Head of caudate nucleus (tissue), 42 donors: ENCODE measurements at regions not wholly inside any gene's neighbourhood (a gene's known extent, or its start where the extent isn't known, plus 50 kb on each side); places are given as distances from the start of the nearest gene placed in this dataset.
A peak's percentile ranks its signal among the peaks of the same experiment; 100 is the strongest.
"Not testable (repeated sequence)": the region's sequence is repeated elsewhere in the genome, so short reads cannot be mapped to it uniquely, and the experiment has no call there.

Source experiments
- DNase-seq, 42 donors: peaks; one replicate each; pipeline versions ENCODE4 v3.0.0 to v3.0.0-alpha.2; 2020 to 2021; ENCODE audit warnings: mixed read lengths in 7 of 42
- intact Hi-C: fragments of 100-400 bp; cut with DNase I; formaldehyde crosslinking; loops from one replicate; pipeline ENCODE4 v1.15.0; 2022

DNA sequence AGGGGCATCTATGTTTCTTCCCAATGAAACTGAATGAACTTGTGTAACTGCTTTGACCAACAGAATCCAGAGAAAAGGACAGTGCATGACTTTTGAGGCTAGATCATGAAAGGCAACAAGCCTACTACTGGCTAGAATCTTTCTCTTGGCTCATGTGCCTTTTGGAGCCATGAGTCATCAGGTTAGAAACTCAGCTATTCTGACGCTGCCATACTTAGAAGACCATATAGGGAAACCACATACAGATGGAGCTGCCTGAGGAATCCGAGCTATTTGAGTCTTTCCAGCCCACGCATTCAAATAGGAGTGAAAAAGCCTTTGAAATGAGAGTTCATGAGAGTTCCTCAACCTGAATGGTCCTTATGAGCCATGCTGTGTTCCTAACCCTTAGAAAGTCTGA, 738.5 kb upstream of the CHRM3 start:
- intact Hi-C loops = no loop called here
- no peak for DNase-seq

DNA sequence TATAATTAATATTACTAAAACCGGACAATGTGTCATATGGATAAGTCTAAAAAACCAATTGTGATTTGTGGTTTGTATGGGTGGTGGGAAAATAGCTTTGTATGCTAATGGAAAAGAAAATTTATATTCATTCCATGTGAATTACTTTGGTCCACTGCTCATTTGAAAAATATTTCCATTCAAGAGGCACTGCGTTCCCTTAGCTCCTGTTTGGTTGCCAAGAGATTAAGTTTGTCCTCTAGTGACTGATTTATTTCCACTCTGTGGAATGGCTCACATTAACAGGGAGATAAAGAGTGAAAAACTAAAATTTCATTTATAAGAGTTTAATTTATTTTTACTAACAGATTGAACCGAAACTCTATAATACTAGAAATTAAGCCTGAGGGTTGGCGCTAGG, 744.1 kb upstream of the CHRM3 start:
- DNase-seq = no peak
- intact Hi-C loops = no loop called here

GRCh38 chr1:238639861-238640260, 746.5 kb upstream of the CHRM3 start:
- DNase-seq = no peak
- intact Hi-C loops = no loop called here

- intact Hi-C loops = no loop called here
- no peak for DNase-seq
Measured at GRCh38 chr1:238628110-238628509, 737.4 kb upstream of the ZP4 start.

GRCh38 chr1:238624776-238625175, 734.1 kb upstream of the ZP4 start:
- no peak for DNase-seq
- intact Hi-C loops = no loop called here

- DNase-seq = no peak
- intact Hi-C loops = no loop called here
Measured at GRCh38 chr1:238621405-238621804, 730.7 kb upstream of the ZP4 start.

GRCh38 chr1:238619652-238620051, 728.9 kb upstream of the ZP4 start:
- no peak for DNase-seq
- intact Hi-C loops = no loop called here

DNA sequence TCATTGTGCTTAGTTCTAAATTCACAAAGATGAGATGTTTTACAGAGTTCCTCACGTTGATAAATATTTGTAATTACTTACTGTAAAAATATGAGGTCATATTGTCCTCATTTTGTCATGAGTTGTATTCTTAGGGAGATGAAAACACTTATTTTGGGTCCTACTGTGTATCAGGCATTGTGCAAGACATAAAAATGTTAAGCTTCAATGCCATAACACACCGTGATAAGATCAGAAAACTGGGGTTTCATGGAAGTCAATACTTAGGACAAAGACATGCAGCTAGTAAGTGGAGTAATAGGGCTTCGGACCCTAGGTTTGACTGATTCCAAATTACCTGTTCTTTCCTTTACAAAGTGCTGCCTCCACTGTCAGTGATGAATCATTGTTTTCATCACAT, 720.7 kb upstream of the ZP4 start:
- intact Hi-C loops = no loop called here
- DNase-seq = peak in 1 of 42 donors; percentile 7

DNA sequence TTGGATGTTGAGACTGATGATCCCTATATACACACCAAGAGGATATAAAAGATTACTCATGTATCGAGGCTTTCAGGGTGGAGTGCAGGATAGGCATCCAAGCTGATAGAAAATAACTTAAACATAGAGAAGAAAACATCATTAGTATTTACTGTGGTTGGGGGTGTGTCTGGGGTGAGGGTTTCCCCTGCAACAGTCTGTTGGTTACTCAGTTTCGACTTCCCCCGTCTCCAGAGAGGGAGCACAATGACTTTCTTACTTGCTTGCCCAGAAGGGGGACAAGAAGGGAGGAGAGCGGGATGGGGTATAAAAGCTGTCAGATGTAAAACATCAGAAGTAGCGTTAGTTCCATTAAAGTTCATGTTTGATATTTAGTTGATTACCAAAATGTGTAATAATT, 717.4 kb upstream of the ZP4 start:
- no peak for DNase-seq
- intact Hi-C loops = no loop called here

- intact Hi-C loops = no loop called here
- no peak for DNase-seq
Measured at GRCh38 chr1:238606896-238607295, 716.2 kb upstream of the ZP4 start.

DNA sequence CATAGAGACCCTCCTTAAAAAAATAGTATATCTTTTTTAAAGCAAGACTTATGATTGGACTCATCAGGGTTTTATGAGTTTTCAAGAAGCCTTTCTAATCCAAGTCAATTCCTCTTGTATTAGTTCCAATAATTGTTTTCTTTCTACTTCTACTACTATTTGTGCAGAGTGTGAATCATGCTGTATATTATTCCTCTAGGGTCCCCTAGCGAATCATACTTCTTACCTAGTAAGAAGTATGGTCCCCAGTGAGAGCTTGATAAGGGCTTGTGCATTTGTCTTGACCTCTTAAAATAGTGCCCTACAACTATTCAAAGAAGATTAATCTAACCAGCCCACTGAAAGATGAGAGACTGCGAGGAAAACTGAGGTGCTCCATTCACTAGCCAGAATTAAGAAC, 715.7 kb upstream of the ZP4 start:
- no peak for DNase-seq
- intact Hi-C loops = no loop called here

DNA sequence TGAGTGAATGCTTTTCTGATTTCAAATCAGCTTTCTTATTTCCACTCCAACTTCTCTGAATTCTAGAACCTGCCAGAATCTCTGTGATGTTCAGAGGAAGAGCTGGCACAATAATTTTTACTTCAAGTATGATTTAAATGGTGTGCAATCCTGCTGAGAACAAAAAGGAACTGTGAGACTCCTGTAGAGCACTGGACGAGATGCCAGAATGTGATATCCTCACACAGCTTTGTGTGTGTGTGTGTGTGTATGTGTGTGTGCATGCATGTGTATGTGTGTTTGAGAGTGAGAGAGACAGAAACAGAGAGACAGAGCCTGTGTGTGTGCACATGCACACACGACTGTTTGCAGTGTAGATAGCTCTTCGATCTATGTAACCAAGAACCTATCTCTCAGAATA, 713.6 kb upstream of the ZP4 start:
- intact Hi-C loops = no loop called here

GRCh38 chr1:238601604-238602003, 710.9 kb upstream of the ZP4 start:
- DNase-seq, intact Hi-C loops: not testable (repeated sequence)

More for the DNA sequence above, 713.6 kb upstream of the ZP4 start:
- no peak for DNase-seq

DNA sequence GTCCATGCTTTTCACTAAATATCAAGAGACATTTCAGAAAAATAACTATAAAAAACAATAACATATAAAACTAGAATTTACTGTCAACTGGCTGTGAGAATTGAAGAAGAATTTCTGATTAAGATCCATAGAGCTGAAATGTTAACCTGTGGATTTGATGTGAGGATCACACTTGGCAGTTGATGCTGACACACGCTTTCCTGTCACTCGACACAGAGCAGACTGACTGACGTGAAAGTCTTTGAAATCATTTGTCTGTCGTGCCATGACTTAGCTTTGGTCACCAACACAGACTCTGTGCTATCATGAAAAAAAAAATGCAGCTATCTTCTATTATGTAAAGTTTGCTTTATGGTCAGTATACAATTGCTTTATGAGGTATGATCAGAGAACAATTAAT, 706.0 kb upstream of the ZP4 start:
- intact Hi-C loops = no loop called here

GRCh38 chr1:238592621-238593020, 701.9 kb upstream of the ZP4 start:
- intact Hi-C loops = no loop called here
- no peak for DNase-seq

More for the DNA sequence above, 706.0 kb upstream of the ZP4 start:
- DNase-seq = no peak

DNA sequence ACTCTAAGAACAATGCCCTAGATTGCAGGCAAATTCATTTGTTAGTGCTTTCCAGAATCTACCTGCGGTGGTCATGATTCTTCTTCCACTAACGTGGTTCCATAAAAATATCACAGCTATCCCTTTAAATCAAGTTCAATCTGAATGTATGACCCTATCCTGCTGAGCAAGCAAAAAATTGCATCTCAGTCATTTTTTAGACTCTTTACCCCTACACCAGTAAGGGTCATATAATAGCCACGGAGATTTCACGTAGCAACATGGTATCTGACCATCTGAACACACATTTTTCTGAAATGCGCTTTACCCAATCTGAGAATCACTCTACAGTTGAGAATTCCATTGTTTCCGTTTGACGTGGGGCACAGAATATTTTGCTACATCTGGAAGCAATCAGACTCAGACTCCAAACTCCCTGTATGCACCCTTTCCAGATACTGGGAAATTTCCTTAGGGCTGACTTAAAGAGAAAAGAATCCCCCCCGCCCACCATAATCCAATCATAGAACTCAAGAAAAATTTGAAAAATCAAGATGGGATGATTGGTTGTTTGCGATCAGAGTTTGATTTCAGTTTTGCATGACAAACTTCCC, 699.2 kb upstream of the ZP4 start:
- intact Hi-C loops = no loop called here
- no peak for DNase-seq

DNA sequence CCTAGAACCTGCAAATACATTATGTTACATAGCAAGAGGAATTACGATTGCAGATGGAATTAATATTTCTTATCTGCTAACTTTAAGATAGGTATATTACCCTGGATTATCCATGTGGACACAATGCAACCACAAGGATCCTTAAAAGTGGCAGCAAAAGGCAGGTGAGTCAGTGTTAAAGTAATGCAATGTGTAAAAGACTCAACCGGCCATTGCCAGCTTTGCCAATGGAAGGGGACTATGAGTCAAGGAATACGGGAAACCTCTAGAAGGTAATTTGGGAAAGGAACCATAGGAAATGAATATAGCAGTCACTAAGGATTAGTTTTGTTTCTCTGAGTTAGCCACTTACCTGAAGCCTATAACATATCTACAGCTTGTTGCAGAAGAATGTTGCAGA, 692.1 kb upstream of the ZP4 start:
- intact Hi-C loops = no loop called here
- no peak for DNase-seq

- intact Hi-C loops = no loop called here
- no peak for DNase-seq
Measured at GRCh38 chr1:238581332-238581731, 690.6 kb upstream of the ZP4 start.

DNA sequence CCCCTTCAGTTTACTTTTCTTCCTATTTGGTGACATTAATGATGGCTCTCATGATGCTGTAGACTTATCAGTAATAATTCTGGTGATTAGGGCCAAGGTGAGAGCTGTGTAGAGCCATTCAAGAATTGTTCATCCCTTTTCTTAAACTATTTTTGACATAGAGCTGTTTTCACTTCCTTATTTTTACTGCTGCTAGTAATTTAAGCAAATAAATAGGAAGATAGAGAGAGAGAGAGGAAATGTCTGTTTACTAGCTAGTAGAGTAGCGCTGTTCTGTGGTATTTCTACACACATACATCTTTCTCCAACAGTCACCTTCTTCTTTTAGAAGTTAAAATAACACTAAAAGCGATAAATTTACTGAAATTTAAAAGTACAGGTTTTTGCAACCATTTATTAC, 678.0 kb upstream of the ZP4 start:
- DNase-seq = no peak
- intact Hi-C loops = no loop called here

DNA sequence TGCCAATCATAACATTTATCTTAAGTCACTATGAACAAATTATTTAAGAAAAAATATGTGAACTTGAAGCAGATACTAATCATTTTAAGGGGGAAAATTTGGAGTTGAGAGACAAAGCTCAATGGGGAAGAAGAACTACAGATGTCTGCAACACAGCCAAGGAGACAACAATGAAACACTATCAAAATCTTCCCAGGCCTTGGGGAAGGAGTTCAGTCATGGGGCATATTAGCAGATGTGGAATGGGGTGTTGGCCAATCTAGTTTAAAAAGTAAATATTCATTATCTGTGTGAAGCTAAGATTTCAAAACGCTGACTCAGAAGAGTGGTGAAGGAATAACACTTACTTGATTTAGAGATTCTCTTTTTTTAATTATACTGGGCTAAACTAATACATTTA, 671.6 kb upstream of the ZP4 start:
- DNase-seq = no peak
- intact Hi-C loops = no loop called here

DNA sequence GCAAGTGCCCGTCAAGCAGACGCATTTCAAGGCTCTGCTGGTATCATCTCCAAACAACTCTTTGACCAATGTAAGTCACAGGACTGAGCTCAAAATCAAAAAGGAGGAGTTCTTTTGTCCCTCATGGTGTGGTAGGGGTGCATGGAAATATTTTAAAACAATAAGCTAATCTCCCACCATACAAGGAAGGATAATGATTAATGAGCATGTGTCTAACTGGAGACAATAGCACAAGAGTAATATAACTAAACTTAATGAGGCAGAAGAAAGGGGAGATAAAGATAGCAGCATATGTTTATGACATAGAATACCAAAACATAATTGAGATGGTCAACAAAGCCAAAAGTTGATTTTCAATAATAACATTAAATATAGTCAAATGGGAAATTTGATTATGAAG, 668.0 kb upstream of the ZP4 start:
- intact Hi-C loops = no loop called here
- no peak for DNase-seq

DNA sequence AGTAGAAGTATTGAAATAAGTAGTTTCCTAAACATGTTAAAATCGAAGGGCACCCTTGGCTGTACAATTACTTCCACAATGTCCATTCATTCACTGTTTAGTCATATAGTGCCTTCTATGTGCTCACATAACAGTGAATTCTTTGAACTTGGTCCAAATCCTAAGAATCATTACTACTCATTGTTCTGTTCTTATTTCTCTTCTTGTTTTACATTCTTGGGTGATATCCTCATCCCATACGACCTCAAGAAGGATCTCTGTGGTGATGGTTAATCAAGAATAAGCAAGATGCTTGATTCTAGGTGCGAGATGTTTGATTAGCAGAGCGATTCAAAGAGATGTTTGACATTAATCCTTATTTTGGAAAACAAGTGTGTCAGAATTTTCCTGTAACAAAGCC, 667.4 kb upstream of the ZP4 start:
- intact Hi-C loops = no loop called here
- DNase-seq = no peak
